ENCODE measurements at regions not wholly inside any gene's neighbourhood (a gene's known extent, or its start where the extent isn't known, plus 50 kb on each side); places are given as distances from the start of the nearest gene placed in this dataset.

DNA sequence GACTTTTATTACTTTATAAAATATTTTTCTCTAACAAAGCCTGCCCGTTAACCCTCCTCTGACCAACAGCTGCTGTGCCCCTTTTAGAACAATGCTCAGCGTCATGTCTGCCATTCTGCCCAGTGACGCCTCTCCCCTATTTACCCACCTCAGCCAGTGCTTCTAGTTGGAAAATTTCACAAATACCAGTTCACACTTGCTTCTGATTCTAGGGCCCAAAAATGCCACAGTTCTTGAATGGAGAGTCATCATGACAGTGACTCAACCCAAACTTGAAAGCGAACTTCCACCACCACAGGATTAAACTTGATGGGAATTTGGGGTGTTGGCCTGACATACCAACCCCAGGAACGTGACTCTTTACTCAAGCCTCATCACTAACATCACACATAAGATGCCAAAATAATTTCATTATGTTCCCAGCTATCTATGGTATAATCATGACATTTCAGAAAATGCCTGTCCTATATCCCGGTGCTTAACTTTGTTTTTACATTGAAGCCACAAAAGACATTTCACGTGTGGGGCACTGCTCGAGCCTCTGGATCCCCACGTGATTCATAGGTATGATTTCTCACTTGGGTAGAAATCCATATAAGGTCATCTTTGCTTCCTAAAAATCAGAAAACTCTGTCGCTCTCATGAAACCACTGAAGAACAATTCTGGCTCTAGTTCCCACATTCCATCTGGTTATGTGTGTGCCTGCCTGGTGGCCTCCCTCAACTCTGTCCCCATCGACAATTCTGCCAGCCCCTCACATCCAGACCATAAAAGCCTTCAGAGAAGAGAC is 220.9 kb downstream of the ACTL7B start:
- Histone ChIP-seq H3K9ac (ENCODE audit: extremely low read depth, insufficient read length, low read length) (no peak overlapping the region), H3K4me2 (ENCODE audit: insufficient read depth, insufficient read length, low read length) (no peak overlapping the region)
- DNase-seq = no peak

More for the DNA sequence above, 220.9 kb downstream of the ACTL7B start:
- TF ChIP-seq CTCF (conservative IDR thresholded peaks at IDR 0.05) = no peak
- Mint-ChIP-seq H3K36me3 (ENCODE audit: insufficient read depth in 1 of 3, low read depth in 3 of 3) (no peaks in the 10 kb centered on the region), H3K4me3 (no peak overlapping the region), H3K4me1 (peaks cover 18% of the 10 kb centered on the region in 2 experiments), H3K27ac (no peak overlapping the region; a peak in 1 of 7 replicates), H3K27me3 (ENCODE audit: low read depth) (no peaks in the 10 kb centered on the region; the same call in 1 of the 2 replicates), H3K9me3 (no peaks in the 10 kb centered on the region; a peak in 1 of 5 replicates)
- H3T11ph ChIP-seq (ENCODE audit: low read length) = no peak overlapping the region
- H3K23me2 ChIP-seq (ENCODE audit: insufficient read length, low read depth, low read length, poor library complexity, severe bottlenecking) = no peaks in the 10 kb centered on the region
- no peak overlapping the region for H3K56ac ChIP-seq (ENCODE audit: insufficient read length, low read depth, low read length)
- H3K79me1 ChIP-seq (ENCODE audit: insufficient read depth, low read depth, low read length, poor library complexity, severe bottlenecking) = no peaks in the 10 kb centered on the region
- no peak overlapping the region for H2BK12ac ChIP-seq (ENCODE audit: insufficient read length, low read depth, low read length)
- no peak overlapping the region for H4K91ac ChIP-seq (ENCODE audit: insufficient read length, low read depth, low read length)
- H3K9me3 ChIP-seq (ENCODE audit: control insufficient read depth, low read depth, low read length) = no peaks in the 10 kb centered on the region
- no peak overlapping the region for H3K14ac ChIP-seq (ENCODE audit: insufficient read depth, low read length)
- H3K79me2 ChIP-seq (ENCODE audit: insufficient read depth, low read length) = no peaks in the 10 kb centered on the region
- H3K27ac ChIP-seq (ENCODE audit: insufficient read length, low read depth, low read length) = no peak overlapping the region
- no peaks in the 10 kb centered on the region; the same call in 1 of the 2 replicates for H3K4me1 ChIP-seq (ENCODE audit: insufficient read depth, low read length)
- no CpG with 5 or more reads among the region's 11 CpGs for WGBS (ENCODE audit: extremely low coverage, insufficient read length, low lambda C conversion rate)
- no peak overlapping the region for H4K8ac ChIP-seq (replicated peaks; ENCODE audit: insufficient read length, low read depth, low read length)
- no peak overlapping the region for H2BK15ac ChIP-seq (ENCODE audit: low read depth, low read length)
- H4K20me1 ChIP-seq (ENCODE audit: control insufficient read depth, insufficient read depth, insufficient read length) = peaks cover 2% of the 10 kb centered on the region
- H2AK5ac ChIP-seq (ENCODE audit: insufficient read length, low read length) = no peak overlapping the region
- H2BK120ac ChIP-seq (ENCODE audit: low read depth, low read length, poor library complexity, severe bottlenecking) = no peak overlapping the region
- H3K18ac ChIP-seq (ENCODE audit: insufficient read length, low read depth, low read length) = no peak overlapping the region
- no peak overlapping the region for H2AFZ ChIP-seq (ENCODE audit: low read length)
- H3K4ac ChIP-seq (ENCODE audit: low read depth, low read length) = no peak overlapping the region
- no peak overlapping the region for H2BK5ac ChIP-seq (ENCODE audit: insufficient read length, low read length)
- no peaks in the 10 kb centered on the region for H3K27me3 ChIP-seq (ENCODE audit: insufficient read depth, low read length)
- no peak overlapping the region for H2BK20ac ChIP-seq (ENCODE audit: low read depth, low read length, poor library complexity, severe bottlenecking)
- no peak overlapping the region for H4K5ac ChIP-seq (ENCODE audit: insufficient read length, low read depth, low read length)
- H3K23ac ChIP-seq (ENCODE audit: insufficient read length, low read depth, low read length) = no peak overlapping the region
